Activated naive CD8-positive, alpha-beta T cell treated with anti-CD3 and anti-CD28 coated beads for 36 hours (primary cell): ENCODE measurements at regions not wholly inside any gene's neighbourhood (a gene's known extent, or its start where the extent isn't known, plus 50 kb on each side); places are given as distances from the start of the nearest gene placed in this dataset.
"Not testable (repeated sequence)": the region's sequence is repeated elsewhere in the genome, so short reads cannot be mapped to it uniquely, and the experiment has no call there.

Experiments
- DNase-seq: peaks from one replicate; pipeline ENCODE4 v3.0.0; 2021
- H3K27ac Mint-ChIP-seq: one replicate; pipeline ENCODE4 v1.8.0; 2022; ENCODE audit warnings: mild to moderate bottlenecking, moderate library complexity, mixed read lengths
- H3K27me3 Mint-ChIP-seq: one replicate; pipeline ENCODE4 v1.8.0; 2022; ENCODE audit warnings: mild to moderate bottlenecking, mixed read lengths
- H3K36me3 Mint-ChIP-seq: one replicate; pipeline ENCODE4 v1.8.0; 2021; ENCODE audit warnings: mild to moderate bottlenecking, mixed read lengths
- H3K4me1 Mint-ChIP-seq: one replicate; pipeline ENCODE4 v1.8.0; 2021; ENCODE audit warnings: mixed read lengths
- H3K4me3 Mint-ChIP-seq: one replicate; pipeline ENCODE4 v1.8.0; 2022; ENCODE audit warnings: mild to moderate bottlenecking, moderate library complexity, mixed read lengths
- H3K9me3 Mint-ChIP-seq: one replicate; pipeline ENCODE4 v1.8.0; 2022; ENCODE audit warnings: mixed read lengths

GRCh38 chr11:79610139-79610538 is 169.3 kb upstream of the TENM4 start:
- Mint-ChIP-seq H3K9me3 (no peaks in the 10 kb centered on the region), H3K27ac (no peak overlapping the region), H3K4me1 (no peaks in the 10 kb centered on the region), H3K36me3 (no peaks in the 10 kb centered on the region), H3K27me3 (peaks cover 6% of the 10 kb centered on the region), H3K4me3 (no peak overlapping the region)
- DNase-seq, result no peak

GRCh38 chr11:79609511-79609910 is 168.7 kb upstream of the TENM4 start:
- Mint-ChIP-seq H3K27ac (no peak overlapping the region), H3K36me3 (no peaks in the 10 kb centered on the region), H3K4me1 (no peaks in the 10 kb centered on the region), H3K9me3 (no peaks in the 10 kb centered on the region), H3K4me3 (no peak overlapping the region), H3K27me3 (peaks cover 6% of the 10 kb centered on the region)
- DNase-seq, result no peak

DNA sequence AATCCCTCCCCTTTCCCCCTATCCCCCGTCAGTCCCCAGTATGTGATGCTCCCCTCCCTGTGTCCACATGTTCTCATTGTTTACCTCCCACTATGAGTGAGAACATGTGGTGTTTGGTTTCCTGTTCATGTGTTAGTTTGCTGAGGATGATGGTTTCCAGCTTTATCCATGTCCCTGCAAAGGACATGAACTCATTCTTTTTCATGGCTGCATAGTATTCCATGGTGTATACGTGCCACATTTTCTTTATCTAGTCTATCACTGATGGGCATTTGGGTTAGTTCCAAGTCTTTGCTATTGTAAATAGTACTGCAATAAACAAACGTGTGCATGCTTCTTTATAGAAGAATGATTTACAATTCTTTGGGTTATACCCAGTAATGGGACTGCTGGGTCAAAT is 165.6 kb upstream of the TENM4 start:
- DNase-seq, H3K9me3 Mint-ChIP-seq, H3K27me3 Mint-ChIP-seq, H3K36me3 Mint-ChIP-seq, H3K4me1 Mint-ChIP-seq, H3K27ac Mint-ChIP-seq, H3K4me3 Mint-ChIP-seq: not testable (repeated sequence)

DNA sequence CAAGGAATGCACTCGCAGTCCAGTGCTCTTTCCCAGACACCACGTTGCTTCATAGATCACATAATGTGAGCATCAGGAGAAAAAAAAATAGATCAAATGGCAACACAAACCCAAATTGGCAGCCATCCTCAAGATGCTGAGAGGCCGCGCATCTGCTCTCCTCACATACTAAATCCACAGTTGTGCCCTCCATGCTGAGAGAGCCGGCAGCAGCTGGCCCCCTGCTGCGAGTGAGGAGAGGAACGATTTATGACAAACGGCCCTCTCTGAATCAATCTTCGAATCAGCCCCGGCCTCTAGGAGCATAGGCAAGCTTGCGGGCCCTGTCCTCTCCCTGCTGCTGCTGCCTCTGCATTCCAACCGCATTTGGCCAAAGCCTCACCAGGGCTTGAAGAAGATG is 159.9 kb upstream of the TENM4 start:
- Mint-ChIP-seq H3K36me3 (no peaks in the 10 kb centered on the region), H3K4me1 (no peaks in the 10 kb centered on the region), H3K4me3 (no peak overlapping the region), H3K27me3 (no peaks in the 10 kb centered on the region), H3K9me3 (no peaks in the 10 kb centered on the region), H3K27ac (no peak overlapping the region)
- DNase-seq, result no peak

DNA sequence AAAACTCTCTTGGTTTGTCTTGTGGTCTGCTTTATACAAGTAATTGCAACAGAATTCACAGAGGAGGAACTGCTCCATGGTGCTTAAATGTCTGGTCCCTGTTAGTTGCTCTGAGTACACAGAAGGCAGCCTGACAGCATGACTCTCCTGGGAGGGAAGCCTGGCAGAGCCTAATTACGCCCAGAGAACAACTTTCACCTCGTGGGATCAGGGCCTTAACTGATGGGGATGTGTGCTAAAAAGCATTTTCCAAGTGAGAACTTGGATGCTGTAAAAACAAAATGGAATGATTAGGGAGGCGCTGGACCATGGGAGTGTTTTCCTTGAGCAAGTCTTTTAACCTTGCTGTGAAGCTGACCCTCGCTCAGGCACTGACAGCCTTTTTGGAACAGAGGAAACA is 154.0 kb upstream of the TENM4 start:
- Mint-ChIP-seq H3K36me3 (no peaks in the 10 kb centered on the region), H3K4me3 (no peak overlapping the region), H3K27ac (no peak overlapping the region), H3K4me1 (no peaks in the 10 kb centered on the region), H3K9me3 (peaks cover 6% of the 10 kb centered on the region), H3K27me3 (peaks cover 5% of the 10 kb centered on the region)
- DNase-seq, result no peak

GRCh38 chr11:79592824-79593223 is 152.0 kb upstream of the TENM4 start:
- H3K4me3 Mint-ChIP-seq, result no peak overlapping the region
- H3K4me1 Mint-ChIP-seq, result no peaks in the 10 kb centered on the region
- peaks cover 5% of the 10 kb centered on the region for H3K27me3 Mint-ChIP-seq
- H3K27ac Mint-ChIP-seq, result no peak overlapping the region
- peaks cover 10% of the 10 kb centered on the region for H3K9me3 Mint-ChIP-seq
- DNase-seq, result no peak
- no peaks in the 10 kb centered on the region for H3K36me3 Mint-ChIP-seq

DNA sequence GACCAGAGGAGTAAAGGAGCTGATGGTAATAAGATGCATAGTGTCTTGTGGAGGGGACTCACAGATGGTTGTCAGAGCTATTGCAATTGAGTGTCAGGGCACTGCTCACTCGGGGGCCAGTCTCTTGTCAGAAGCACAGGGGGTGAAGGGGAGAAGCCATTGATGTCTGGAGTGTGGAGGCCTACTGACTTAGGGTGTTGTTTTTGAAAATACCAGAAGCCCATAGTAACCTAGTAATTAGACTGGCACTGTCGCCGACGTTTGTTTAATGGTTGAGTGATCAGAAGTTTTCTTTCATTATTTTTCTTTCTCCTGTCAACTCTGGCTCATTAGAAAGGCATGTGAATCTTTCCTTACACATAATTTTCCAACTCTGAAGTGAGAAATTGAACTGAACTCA is 151.6 kb upstream of the TENM4 start:
- no peak for DNase-seq
- Mint-ChIP-seq H3K27me3 (peaks cover 5% of the 10 kb centered on the region), H3K4me3 (no peak overlapping the region), H3K9me3 (peaks cover 13% of the 10 kb centered on the region), H3K27ac (no peak overlapping the region), H3K4me1 (no peaks in the 10 kb centered on the region), H3K36me3 (no peaks in the 10 kb centered on the region)

- Mint-ChIP-seq H3K27ac (no peak overlapping the region), H3K4me3 (no peak overlapping the region), H3K36me3 (no peaks in the 10 kb centered on the region), H3K27me3 (no peaks in the 10 kb centered on the region), H3K9me3 (peaks cover 4% of the 10 kb centered on the region), H3K4me1 (no peaks in the 10 kb centered on the region)
- DNase-seq, result no peak
Observed at GRCh38 chr11:79582434-79582833, 141.6 kb upstream of the TENM4 start.

- no peaks in the 10 kb centered on the region for H3K36me3 Mint-ChIP-seq
- no peak overlapping the region for H3K4me3 Mint-ChIP-seq
- no peak overlapping the region for H3K27ac Mint-ChIP-seq
- H3K4me1 Mint-ChIP-seq, result no peaks in the 10 kb centered on the region
- H3K9me3 Mint-ChIP-seq, result no peaks in the 10 kb centered on the region
- DNase-seq, result no peak
- H3K27me3 Mint-ChIP-seq, result no peaks in the 10 kb centered on the region
Observed at GRCh38 chr11:79579063-79579462, 138.2 kb upstream of the TENM4 start.

GRCh38 chr11:79578116-79578515 is 137.3 kb upstream of the TENM4 start:
- no peak overlapping the region for H3K27ac Mint-ChIP-seq
- no peak for DNase-seq
- no peaks in the 10 kb centered on the region for H3K36me3 Mint-ChIP-seq
- H3K9me3 Mint-ChIP-seq, result no peaks in the 10 kb centered on the region
- no peaks in the 10 kb centered on the region for H3K4me1 Mint-ChIP-seq
- H3K4me3 Mint-ChIP-seq, result no peak overlapping the region
- no peaks in the 10 kb centered on the region for H3K27me3 Mint-ChIP-seq

DNA sequence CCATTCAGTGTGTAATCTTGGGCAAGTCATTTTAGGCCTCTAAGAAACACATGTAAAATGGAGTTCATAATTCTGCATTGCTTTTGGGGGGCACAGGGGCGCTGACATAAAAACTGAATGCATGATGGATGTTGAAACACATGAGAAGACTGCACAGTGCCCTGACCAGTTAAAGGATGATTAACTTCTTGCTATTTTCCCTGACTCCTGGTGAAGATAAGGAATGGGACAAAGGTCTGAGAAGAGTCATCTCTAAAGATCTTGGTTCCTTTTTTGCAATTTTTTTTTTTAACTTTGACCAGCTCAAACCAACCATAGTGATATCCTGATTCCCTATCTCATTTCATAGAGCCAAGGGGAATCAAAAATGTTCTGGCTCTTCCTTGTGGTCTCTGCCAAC is 134.9 kb upstream of the TENM4 start:
- no peak overlapping the region for H3K4me3 Mint-ChIP-seq
- H3K27me3 Mint-ChIP-seq, result no peaks in the 10 kb centered on the region
- H3K36me3 Mint-ChIP-seq, result no peaks in the 10 kb centered on the region
- H3K4me1 Mint-ChIP-seq, result no peaks in the 10 kb centered on the region
- H3K27ac Mint-ChIP-seq, result no peak overlapping the region
- no peaks in the 10 kb centered on the region for H3K9me3 Mint-ChIP-seq
- DNase-seq, result no peak

- Mint-ChIP-seq H3K36me3 (no peaks in the 10 kb centered on the region), H3K9me3 (peaks cover 5% of the 10 kb centered on the region), H3K4me3 (no peak overlapping the region), H3K27me3 (no peaks in the 10 kb centered on the region), H3K27ac (no peak overlapping the region), H3K4me1 (no peaks in the 10 kb centered on the region)
- DNase-seq, result no peak
Observed at GRCh38 chr11:79570104-79570503, 129.3 kb upstream of the TENM4 start.

- peaks cover 2% of the 10 kb centered on the region for H3K9me3 Mint-ChIP-seq
Observed at GRCh38 chr11:79564288-79564925, 123.6 kb upstream of the TENM4 start.

DNA sequence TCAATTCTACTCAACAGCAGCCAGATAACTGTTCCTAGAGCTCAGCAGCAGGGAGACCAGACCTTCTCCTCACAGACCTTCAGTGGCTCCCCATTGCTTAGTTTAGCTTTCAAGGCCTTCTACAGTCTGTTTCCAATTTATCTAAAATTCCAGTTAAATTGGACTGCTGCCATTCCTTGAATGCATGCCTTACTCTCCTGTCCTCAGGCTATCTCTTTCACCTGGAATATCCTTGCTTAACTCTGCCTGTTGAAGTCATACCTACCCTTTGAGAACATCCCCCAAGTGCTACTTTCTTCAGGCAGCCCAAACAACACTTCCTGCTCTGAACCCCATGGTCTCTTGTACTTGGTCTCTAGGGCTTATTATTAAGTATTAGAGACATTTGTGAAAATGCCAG is 120.7 kb upstream of the TENM4 start:
- no peaks in the 10 kb centered on the region for H3K36me3 Mint-ChIP-seq
- H3K27me3 Mint-ChIP-seq, result no peaks in the 10 kb centered on the region
- H3K4me1 Mint-ChIP-seq, result no peaks in the 10 kb centered on the region
- no peak overlapping the region for H3K4me3 Mint-ChIP-seq
- H3K27ac Mint-ChIP-seq, result no peak overlapping the region
- no peaks in the 10 kb centered on the region for H3K9me3 Mint-ChIP-seq
- no peak for DNase-seq

More at GRCh38 chr11:79564288-79564925, 123.6 kb upstream of the TENM4 start:
- no peaks in the 10 kb centered on the region for H3K4me1 Mint-ChIP-seq
- no peaks in the 10 kb centered on the region for H3K27me3 Mint-ChIP-seq
- DNase-seq, result no peak
- H3K4me3 Mint-ChIP-seq, result no peak overlapping the region
- H3K36me3 Mint-ChIP-seq, result no peaks in the 10 kb centered on the region
- no peak overlapping the region for H3K27ac Mint-ChIP-seq

- DNase-seq, result no peak
- no peaks in the 10 kb centered on the region for H3K4me1 Mint-ChIP-seq
- peaks cover 5% of the 10 kb centered on the region for H3K9me3 Mint-ChIP-seq
- no peak overlapping the region for H3K27ac Mint-ChIP-seq
- H3K4me3 Mint-ChIP-seq, result no peak overlapping the region
- H3K36me3 Mint-ChIP-seq, result no peaks in the 10 kb centered on the region
- H3K27me3 Mint-ChIP-seq, result peaks cover 4% of the 10 kb centered on the region
Observed at GRCh38 chr11:79550809-79551208, 110.0 kb upstream of the TENM4 start.

DNA sequence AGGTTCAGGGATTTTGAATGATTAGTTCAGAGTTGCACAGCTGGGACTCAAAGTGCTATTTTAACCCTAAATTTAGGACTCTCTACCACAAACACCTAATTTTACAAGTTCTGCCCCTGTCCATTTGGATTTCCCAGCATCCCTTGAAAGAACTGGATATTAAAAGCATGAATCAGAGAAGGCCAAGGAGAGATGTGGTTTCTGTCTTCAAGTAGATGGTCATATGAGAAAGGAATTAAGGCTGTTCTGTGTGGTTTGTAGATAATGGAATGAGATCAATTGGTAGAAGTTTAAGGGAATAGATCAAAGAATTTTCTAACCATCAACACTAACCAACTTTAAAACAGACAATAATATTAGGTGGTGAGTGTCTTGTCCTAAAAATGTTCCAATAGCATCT is 106.4 kb upstream of the TENM4 start:
- Mint-ChIP-seq H3K27me3 (peaks cover 6% of the 10 kb centered on the region), H3K27ac (no peak overlapping the region), H3K4me1 (no peaks in the 10 kb centered on the region), H3K36me3 (no peaks in the 10 kb centered on the region), H3K9me3 (peaks cover 3% of the 10 kb centered on the region), H3K4me3 (no peak overlapping the region)
- DNase-seq, result no peak

DNA sequence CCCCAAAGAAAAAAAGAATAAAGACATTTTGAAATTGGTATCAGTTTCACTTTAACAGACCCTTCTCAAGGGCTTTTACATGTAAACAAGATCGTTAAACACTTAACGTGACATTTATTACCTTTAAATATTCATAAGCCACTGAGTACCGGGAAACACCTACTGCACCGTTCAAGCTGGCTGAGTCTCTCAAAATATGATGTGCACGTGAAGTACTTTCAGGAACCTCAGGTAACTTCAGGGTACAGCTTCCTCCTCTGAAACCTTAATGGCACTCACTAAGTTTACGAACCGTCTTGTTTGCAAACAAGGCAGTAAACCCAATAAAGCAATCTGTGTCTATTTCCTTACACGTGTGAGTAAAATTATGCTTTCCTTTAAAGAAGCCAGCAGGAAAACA is 105.5 kb upstream of the TENM4 start:
- H3K4me1 Mint-ChIP-seq, result no peaks in the 10 kb centered on the region
- H3K27ac Mint-ChIP-seq, result no peak overlapping the region
- H3K27me3 Mint-ChIP-seq, result peaks cover 6% of the 10 kb centered on the region
- peaks cover 1% of the 10 kb centered on the region for H3K9me3 Mint-ChIP-seq
- DNase-seq, result no peak
- H3K36me3 Mint-ChIP-seq, result no peaks in the 10 kb centered on the region
- no peak overlapping the region for H3K4me3 Mint-ChIP-seq
